Fibroblast of peridontal ligament (primary cell): ENCODE measurements at regions not wholly inside any gene's neighbourhood (a gene's known extent, or its start where the extent isn't known, plus 50 kb on each side); places are given as distances from the start of the nearest gene placed in this dataset.

Experiments used
- DNase-seq: peaks from one replicate; pipeline ENCODE4 v3.0.0-alpha.2; 2010; ENCODE audit errors: extremely low read depth

GRCh38 chr20:60845146-60845545 is 406.9 kb upstream of the CDH4 start:
- no peak for DNase-seq

- DNase-seq: no peak
Observed at GRCh38 chr20:60851826-60852704, 400.0 kb upstream of the CDH4 start.

DNA sequence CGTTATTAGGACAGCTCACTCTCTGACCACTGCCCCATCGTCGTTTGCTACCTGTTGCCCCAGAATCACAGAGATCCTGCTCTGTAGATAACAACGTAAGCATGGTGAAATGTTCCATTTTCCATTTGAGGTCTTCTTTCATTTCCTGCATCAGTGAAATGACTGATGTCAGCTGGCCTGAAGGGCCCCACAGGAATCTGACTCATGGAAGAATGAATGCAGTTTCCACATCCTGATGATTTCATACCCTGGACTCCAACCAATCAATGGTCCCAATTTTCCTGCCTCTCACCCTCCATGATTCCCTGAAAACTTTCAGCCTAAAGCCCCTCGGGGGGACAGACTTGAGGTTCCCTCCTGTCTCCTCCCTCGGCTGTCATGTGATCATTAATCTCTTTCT is 394.4 kb upstream of the CDH4 start:
- no peak for DNase-seq

DNA sequence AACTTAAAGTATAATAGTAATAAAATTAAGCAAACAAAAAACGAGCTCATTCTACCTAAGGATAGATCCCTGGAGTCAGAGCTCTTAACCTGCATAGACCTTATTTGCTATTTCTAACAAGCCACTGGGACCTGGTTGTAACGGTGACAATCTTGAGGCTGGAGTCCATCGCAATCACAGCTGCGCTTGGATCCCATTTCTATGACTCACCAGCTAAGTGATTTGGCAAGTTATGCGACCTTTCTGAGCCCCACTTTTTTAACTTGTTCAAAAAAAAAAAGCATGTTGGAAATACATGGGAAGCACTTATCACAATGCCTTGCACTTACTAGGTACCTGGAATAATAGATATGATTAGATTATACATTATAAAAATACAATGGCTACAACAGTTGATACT is 389.5 kb upstream of the CDH4 start:
- no peak for DNase-seq

DNA sequence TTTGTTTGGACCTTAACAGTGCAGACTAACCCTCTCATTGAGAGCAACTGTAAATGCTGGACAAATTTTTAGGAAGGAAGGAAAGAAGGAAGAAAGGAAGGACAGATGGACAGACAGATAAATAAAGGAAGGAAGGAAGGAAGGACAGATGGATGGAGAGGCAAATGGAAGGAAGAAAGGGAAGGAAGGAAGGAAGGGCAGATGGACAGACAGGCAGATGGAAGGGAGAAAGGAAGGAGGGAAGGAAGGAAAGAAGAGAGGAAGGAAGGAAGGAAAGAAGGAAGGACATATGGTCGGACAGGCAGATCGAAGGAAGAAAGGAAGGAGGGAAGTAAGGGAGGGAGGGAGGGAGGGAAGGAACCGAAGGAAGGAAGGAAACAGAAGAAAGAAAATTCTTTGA is 388.5 kb upstream of the CDH4 start:
- no peak for DNase-seq

DNA sequence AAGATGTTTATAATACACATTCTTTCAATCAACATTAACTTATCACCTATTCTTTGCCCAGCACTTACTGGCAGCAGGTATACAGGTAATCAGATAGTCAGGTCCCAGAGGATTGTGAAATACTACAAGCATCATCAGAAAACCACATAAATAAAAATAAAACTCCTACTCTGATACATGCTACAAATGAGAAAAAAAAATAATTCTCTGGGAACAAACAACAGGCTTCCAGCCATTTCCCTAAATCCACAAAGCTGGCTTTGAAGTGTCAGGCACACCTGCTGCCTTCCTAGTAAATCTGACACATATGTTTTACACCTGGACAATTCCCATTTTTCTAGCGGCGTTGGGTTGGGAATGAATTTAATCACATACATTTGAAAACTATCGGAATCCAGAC is 384.5 kb upstream of the CDH4 start:
- DNase-seq: no peak

DNA sequence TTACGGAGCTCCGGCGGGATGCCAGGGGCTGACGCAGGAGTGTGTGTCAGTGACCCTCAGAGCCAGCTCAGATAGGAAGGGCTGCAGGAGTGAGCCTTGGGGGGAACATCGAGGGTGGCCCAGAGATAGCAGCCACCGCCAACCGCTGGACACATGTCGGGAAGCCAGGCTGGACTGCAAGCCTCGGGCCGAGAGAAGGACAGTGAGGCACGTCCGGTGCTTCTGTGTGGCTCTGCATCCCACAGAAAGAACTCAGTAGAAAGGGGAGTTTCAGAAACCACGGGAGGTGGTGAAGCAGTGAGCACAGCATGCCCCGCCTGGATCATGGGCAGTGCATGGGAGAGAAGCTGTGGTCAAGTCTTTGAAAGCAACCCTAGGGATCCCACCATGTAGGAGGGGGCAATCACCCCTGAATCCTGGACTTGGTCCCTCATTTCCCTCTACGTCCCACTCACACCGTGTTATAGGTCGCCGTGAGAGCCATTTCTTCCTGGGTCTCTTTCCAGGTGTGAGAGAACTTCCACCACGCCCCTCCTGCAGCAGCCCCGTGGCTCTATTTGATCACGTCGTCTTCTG is 383.7 kb upstream of the CDH4 start:
- DNase-seq: no peak

DNA sequence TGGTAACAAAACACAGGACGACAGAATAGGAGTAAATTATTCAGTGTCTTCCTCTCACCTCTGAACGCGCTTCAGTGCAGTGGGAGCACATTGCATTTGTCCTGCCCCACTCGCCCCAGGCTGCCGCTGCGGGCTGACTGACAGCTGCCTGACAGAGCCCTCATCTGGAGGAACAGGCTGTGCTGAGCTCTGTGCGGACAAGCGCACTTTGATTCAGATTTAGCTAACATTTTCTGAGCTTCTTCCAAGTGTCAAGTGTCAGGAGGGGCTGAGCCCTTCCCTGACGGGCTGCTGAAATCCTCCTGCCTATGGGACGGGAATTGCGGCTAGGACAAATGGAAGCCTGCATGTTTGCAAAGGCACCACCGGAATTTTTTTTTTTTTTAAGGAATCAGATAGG is 383.0 kb upstream of the CDH4 start:
- no peak for DNase-seq

DNA sequence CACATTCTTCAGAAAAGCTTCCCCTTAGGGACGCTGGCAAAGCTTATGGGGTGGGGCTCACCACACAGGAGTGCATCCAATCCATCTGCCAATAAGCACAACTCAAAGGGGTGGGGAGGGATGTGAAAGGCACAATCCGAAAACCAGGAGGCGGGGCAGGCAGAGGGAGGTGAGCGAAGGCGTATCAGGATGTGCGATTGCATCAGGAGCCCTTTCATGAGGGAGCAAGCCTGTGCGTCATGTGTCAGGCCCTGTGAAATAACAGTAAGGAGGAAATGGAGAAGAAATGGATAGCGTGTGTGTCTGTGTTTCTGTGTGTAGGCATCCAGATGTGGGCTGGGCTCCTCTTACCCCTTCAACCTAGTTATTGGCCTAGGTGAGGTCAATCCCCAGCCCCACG is 382.4 kb upstream of the CDH4 start:
- no peak for DNase-seq

GRCh38 chr20:60870040-60870439 is 382.0 kb upstream of the CDH4 start:
- no peak for DNase-seq

- DNase-seq: no peak
Observed at GRCh38 chr20:60872224-60872623, 379.8 kb upstream of the CDH4 start.

DNA sequence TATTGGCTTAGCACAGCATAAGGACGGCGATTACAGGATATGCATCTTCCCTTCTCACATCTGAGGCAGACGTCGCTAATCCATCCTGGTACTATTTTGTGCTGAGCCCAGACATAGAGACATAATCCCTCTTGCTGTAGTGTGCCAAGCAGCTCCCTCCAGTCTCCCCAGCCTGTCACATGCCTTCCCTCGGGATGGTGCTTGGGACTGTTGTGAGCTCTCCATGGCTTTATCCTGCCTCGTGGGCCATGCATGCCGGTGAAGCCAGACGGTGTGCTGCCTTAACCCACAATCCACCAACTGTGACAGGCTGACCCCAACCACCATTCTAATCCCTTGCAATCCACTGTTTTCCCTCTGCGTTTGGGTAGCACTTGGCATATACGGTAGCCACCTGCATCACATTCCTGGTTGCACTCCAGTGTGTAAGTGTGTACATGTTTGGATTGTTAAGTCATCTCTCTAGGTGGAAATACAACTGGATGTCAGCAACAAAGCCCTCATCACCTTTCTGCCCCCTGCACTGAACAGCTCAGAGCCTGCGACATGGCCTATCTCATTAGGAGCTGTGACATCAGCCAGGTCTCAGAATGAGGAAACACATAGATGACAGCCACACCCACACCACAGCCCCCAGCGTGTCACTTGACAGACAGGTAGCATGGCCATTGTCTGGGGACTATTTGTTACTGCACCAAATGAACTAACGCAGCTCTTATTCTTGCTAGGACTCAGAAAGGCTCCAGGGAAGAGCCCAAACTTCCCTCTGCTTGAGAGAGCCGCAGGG is 374.8 kb upstream of the CDH4 start:
- no peak for DNase-seq

DNA sequence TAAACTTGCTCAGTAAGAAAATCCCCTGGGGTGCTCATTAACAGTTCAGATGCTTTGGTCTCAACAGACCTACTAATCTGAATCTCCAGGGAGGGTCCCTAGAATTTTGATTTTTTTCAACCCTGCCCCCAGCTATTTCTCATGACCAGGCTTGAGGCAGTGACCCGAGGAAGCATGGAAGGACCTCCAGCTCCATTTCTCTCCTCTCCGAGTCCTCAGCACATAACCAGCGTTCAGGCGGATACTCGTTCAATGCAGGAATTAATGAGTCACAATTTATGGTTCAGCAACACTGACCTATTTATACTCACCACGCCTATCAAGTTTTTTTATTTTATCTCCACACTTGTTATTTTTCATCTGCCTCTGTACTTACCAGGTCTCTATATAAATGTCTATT is 369.2 kb upstream of the CDH4 start:
- no peak for DNase-seq

DNA sequence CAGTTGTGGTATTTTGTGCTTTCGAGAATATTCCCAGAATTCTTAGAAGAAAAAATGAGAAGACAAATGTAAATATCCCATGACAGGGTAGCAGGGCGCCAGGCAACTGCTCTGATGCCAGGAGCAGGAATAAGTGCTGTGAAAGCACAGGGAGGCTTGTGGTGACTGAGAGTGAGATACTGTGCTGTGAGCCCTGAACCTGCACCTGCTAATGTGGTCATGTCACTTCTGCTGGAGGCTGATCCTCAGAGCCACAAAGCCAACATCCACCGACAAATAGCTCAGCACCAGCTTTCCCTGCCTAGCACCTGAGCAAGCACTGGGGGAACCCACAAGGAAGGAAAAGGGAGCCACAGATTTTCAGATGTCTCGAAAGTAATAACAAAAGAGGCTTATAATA is 368.6 kb upstream of the CDH4 start:
- DNase-seq: no peak

DNA sequence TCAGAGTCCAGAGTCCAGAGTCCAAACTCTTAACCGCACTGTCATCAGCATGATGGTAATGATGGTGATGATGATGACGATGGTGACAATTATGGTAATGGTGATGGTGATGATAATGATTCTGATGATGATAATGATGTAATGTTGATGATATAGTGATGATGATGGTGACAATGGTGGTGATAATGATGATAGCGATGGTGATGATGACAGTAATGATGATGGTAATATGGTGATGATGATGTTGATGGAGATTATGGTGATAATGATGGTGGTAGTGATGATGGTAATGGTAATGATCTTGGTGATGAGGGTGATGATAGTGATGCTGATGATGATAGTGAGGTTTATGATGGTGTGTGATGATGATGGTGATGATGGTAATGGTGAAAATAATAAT is 367.8 kb upstream of the CDH4 start:
- no peak for DNase-seq

- DNase-seq: no peak
Observed at GRCh38 chr20:60888771-60889170, 363.3 kb upstream of the CDH4 start.

GRCh38 chr20:60892095-60892813 is 359.8 kb upstream of the CDH4 start:
- DNase-seq: no peak

DNA sequence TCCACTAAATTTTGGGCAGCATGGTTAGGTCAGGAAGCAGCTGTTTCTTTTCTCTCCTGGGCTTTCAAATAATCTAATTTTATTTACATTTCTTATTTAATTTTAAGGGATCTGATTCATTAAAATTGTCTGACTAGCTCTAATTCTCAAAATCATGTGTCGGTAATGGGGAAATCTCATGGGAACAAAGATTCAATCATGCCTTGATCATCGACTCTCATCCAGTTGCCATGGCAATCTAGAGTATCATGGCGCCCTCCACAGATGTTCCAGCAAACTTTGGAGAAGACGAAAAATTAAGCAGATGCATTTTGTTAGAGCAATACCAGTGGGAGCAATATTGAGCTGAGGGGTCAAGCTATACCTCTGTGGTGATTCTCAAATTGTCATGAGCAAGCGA is 358.0 kb upstream of the CDH4 start:
- no peak for DNase-seq

- no peak for DNase-seq
Observed at GRCh38 chr20:60895363-60896079, 356.5 kb upstream of the CDH4 start.

DNA sequence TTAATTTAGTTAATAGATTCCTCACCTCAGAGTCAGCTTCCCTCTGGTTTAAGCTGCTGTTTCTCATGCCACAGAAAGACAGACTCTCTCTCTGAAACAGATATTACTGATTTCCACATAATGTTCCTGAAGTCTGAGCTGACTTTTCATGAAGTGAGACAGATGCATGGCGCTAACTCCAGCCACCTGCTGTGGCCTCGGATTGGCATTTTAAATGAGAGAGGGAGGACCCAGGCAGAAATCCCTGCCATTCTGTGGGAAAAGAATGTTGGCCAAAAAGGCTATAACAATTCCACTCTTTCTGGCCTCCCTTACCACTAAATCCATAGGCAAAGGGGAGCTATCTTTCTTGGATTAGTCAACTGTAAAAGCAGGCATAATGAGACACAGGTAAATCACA is 354.1 kb upstream of the CDH4 start:
- DNase-seq: no peak

GRCh38 chr20:60899320-60899719 is 352.7 kb upstream of the CDH4 start:
- DNase-seq: no peak

DNA sequence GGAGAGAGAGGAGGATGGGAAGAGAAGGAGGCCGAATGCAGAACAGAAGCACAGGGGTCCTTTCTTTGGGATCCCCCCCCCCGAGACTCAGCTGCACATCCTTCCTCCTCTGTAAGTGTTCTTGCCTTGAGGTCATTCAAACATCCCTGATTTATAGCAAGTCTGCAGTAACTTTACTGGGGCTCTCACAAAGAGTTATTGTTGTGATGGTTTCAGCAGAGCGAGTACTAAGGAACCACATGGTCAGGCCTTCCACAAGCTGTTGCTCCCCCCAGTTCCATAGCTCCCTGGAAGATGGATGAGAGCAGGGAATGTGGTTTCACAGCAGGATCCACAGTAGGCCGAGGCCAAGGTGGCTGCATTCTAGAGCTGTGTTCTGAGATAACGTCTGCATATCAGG is 351.4 kb upstream of the CDH4 start:
- DNase-seq: no peak
